ENCODE measurements at regions not wholly inside any gene's neighbourhood (a gene's known extent, or its start where the extent isn't known, plus 50 kb on each side); places are given as distances from the start of the nearest gene placed in this dataset.
"Not testable (repeated sequence)": the region's sequence is repeated elsewhere in the genome, so short reads cannot be mapped to it uniquely, and the experiment has no call there.

GRCh38 chr12:72168851-72169250, 103.3 kb upstream of the TRHDE start:
- no peak for DNase-seq

- DNase-seq: no peak
These were observed 98.2 kb upstream of the TRHDE start for GRCh38 chr12:72173974-72174373.

- DNase-seq: no peak
These were observed 93.9 kb upstream of the TRHDE start for GRCh38 chr12:72178244-72178643.

- DNase-seq: no peak
These were observed 93.3 kb upstream of the TRHDE start for GRCh38 chr12:72178871-72179270.

GRCh38 chr12:72179841-72180240, 92.3 kb upstream of the TRHDE start:
- no peak for DNase-seq

- not testable (repeated sequence) for DNase-seq
These were observed 87.1 kb upstream of the TRHDE start for GRCh38 chr12:72184971-72185533.

- DNase-seq: no peak
These were observed 82.9 kb upstream of the TRHDE start for GRCh38 chr12:72189266-72189665.

GRCh38 chr12:72191761-72192160, 80.4 kb upstream of the TRHDE start:
- no peak for DNase-seq

- no peak for DNase-seq
These were observed 74.4 kb upstream of the TRHDE start for GRCh38 chr12:72197790-72198189.

GRCh38 chr12:72201457-72201856, 70.7 kb upstream of the TRHDE start:
- no peak for DNase-seq

- DNase-seq: no peak
These were observed 68.3 kb upstream of the TRHDE start for GRCh38 chr12:72203764-72204335.

- peak; percentile 57 for DNase-seq
These were observed 65.1 kb upstream of the TRHDE start for GRCh38 chr12:72207079-72207478.

- DNase-seq: peak; percentile 87
These were observed 64.4 kb upstream of the TRHDE start for GRCh38 chr12:72207486-72208409.

- DNase-seq: peak; percentile 94
These were observed 63.1 kb upstream of the TRHDE start for GRCh38 chr12:72209086-72209485.

GRCh38 chr12:72214163-72214562, 58.0 kb upstream of the TRHDE start:
- DNase-seq: no peak

GRCh38 chr12:72215287-72215686, 56.9 kb upstream of the TRHDE start:
- DNase-seq: not testable (repeated sequence)

- peak; percentile 33 for DNase-seq
These were observed 52.2 kb upstream of the TRHDE start for GRCh38 chr12:72219937-72220336.

Data from NCI-H82 (cell line).